DMS79 (cell line): ENCODE measurements at regions not wholly inside any gene's neighbourhood (a gene's known extent, or its start where the extent isn't known, plus 50 kb on each side); places are given as distances from the start of the nearest gene placed in this dataset.

Source experiments
- DNase-seq: peaks from one replicate; lab custom pipeline; 2025; lab: John Stamatoyannopoulos, UW

DNA sequence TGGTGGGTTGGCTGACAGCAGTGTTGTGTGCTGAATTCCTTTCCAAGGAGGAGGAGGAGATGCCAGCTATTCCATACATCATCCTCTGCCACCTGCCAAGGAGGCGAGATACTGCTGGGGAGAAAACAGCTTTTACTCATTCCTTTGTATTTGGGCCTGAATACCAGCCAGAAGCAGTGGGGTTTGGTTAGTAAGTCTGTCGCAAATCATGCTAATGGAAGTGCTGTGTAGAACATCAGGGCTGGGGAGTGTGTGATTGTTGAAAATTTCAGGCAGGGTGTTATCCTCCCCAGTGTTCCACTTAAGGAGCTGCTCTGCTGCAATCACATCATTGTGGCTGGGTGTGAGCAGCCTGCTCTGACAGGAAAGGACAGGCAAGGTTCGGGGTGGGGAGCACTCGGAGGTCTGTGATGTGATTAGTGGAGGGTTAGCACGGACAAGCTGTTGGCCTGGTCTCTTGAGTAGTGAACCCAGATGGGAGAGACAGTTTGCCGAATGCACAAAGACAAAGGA is 128.2 kb upstream of the DLX2 start:
- no peak for DNase-seq

DNA sequence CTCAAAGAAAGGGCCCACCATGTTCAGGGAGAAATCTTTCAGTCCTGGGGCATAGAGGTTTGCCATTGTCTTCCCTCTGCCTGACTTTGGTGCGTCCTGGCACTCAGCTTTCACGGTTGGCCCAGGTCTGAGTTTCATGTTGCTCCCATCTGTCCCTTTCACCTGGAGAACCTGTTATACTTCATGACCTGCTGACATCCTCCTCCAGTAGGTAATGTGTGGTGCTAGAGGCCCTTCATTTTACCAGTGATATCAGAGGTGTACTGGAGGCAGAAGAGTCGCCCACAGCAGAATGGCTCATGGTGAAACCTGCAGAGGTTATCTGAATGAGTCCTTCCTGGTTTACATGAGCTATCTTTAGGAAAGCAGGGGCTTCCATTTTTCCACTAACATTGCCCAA is 128.8 kb upstream of the DLX2 start:
- DNase-seq, result no peak

DNA sequence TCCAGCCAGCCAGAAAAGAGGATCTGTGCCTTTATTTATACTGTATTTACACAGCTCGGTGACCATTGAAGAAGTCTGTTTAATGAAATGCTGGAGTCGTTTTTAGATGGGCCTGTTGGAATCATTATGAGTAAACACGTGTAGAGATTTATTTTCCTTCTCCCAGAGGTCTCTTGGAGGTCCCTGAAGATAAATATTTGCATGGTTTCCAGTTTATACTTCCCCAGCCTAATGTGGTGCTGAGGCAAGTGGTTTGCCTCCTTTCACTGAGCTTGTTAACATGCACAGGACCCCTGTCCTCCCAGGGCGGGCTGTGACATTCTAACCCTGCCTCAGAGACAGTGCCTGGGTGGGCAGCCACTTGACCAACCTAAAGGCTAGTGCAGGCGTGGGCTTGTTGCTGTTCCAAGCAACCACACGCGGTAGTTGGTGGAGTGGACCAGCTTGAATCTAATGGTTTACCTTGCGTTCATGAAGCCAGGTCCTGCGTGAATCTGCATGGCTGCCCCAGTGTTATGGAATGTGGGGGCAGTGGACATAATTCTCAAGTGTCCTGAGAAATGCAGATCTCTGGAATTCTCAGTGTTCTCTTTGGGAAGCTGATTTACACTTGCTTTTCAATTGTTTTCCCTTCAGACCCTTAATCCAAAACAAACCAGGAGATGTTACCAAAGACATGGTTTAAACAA is 130.2 kb upstream of the DLX2 start:
- DNase-seq, result no peak

DNA sequence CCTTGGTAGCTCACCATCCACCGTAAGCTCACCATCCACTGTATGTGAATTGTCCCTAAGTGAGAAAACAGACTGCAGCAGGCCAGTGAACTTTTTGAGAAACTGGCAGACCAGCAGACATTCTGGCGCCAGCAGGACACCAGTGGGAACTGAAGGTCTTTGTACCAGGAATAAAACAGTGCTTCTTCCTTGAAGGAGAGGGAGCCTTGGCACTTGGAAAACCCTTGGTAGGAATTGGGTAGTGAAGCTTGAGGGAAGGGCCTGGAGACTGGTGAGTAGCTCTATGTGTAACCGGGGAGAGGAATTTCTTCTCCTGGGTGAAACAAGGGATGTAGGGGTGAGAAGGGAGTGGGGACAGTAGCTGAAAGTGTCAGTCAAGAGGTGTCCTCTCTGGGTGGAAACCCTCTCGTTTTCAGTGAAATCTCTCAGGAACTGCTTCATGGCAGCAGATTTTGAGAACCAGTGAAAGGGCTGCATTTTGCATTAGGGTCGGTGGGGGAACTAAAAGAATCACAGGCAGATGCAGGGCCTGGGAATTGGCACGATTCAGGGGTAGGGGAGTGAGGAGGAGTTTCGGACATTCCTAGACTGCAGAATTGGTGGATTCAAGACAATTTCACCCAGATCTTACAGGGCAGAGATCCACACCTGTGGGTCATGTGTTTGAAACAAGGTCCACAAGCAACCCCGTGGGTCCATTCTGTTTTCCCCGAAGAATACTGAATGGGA is 131.5 kb upstream of the DLX2 start:
- DNase-seq, result no peak

DNA sequence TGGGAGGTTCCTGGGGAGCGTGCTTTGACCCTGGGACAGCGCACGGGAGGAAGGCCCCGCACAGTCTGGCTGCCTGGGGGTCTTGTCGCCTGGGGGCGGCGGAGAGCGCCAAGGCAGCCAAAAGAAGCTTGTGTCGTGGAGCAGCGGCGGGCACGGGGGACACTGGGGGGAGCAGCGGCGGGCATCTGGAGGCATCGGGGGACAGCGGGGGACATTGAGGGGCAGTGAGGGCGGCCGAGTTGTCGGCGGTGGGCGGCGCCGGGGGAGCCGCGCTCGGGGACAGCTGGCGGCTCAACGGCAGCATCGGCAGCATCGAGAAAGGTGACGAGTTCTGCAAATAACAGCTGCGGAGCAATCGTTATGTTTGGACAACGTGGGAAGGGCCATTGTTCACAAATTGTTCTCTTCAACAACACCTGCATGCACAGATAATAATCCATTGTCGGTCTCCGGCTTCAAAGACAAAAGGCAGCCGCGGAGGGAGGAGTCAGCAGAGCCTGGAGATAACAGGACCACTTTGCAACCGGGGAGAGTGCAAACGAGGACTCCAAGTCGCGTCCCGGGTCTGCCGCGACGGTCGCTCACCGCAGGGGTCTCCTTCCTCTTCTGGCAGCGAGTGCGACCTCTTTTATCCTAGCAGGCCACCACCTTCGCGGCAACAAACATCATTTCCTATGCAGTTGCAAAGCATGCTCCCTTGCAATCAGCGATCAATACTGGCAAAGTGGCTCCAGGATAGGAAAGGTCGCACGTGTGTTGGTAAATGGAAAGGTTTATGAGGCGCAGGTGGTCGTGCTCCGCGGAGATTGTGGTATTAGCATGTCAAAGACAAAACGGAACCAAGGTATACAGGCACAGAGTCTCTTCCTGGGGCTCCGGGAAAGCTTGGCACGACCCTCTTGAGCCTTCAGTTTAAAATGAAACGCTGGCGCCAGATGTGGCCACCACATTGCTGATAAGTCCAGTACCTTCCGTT is 132.3 kb upstream of the DLX2 start:
- peak; percentile 24 for DNase-seq

DNA sequence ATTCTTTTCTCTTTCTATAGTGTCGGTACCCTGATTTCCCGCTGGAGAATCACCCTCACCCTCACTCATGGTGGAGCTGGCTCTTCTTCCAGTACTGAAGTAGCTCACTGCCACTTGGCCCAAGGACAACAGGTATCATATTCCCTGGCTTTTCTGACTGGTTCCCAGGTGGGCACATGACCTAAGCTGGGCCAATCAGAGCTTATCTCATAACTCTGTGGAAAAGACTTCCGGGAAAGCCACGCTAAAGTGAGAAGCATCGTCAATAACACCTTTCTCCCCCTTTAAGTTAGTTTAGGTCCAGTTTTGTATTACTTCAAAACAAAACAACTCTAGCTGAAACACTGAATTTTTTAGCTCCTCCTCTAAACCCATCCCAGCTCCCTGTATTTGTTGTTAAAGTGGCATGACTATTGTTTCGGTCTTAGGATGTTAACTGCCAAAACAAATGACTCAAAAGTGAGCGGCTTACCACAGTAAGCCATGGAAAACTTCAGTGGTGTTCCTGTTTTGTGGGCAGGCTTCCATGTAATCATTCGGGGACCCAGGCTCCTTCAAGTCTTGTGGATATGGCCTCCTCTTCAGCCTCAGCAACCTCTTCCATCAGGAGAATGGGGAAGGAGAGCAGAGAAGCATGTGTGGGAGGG is 137.4 kb upstream of the DLX2 start:
- no peak for DNase-seq

DNA sequence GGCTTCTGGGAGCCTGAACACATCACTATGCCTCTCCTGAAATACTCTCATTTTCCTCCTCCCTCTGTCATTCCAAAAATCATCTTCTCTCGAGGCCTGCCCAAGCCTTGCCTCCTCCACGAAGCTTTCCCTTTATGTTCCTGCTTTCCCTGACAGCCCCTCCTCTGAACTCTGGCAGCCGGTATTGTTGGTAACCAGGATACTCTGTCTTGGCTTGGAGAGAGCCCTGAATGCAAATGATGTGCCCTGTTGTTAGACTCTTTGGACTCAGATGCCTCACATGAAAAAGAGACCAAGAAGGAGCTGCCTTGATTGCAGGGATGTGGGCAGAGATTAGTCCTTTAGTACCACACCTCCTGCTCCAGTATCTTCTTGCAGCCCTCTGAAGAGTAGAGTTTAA is 138.5 kb upstream of the DLX2 start:
- no peak for DNase-seq

DNA sequence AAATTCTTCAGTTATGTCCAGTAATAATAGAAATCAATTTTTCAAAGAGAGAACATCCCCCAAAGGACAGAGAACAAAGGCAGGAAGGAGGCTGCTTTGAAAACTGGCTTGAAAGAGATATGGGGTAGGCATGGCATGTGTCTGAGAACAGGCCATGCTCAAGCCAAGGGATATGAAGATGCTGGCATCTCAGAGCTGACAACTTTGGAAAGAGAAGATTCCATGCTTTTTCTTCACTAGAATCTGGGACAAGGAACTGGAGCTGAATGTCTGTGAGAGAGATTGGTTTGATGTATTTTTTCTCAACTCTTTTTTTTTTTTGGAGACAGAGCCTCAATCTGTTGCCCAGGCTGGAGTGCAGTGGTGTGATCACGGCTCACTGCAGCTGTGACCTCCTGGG is 139.8 kb upstream of the DLX2 start:
- no peak for DNase-seq

DNA sequence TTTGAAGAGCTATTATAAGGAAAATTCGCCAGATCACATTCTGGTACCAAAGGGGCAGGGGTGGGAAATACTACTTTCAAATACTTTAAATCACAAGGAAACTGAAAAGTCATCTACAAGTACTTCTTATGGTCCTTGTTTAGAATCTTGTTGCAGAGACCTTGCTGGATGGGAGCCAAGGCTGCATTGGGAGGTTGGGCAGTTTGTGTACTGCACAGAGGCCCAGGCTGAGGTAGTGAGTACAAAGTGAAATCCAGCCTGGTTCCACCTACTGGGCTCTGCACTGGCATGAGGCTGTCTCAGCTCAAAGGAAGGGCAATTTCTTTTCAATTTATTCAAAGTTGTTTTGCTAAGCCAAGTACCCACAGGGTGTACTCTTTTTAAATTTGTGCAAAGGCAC is 140.3 kb upstream of the DLX2 start:
- DNase-seq, result peak; percentile 55

DNA sequence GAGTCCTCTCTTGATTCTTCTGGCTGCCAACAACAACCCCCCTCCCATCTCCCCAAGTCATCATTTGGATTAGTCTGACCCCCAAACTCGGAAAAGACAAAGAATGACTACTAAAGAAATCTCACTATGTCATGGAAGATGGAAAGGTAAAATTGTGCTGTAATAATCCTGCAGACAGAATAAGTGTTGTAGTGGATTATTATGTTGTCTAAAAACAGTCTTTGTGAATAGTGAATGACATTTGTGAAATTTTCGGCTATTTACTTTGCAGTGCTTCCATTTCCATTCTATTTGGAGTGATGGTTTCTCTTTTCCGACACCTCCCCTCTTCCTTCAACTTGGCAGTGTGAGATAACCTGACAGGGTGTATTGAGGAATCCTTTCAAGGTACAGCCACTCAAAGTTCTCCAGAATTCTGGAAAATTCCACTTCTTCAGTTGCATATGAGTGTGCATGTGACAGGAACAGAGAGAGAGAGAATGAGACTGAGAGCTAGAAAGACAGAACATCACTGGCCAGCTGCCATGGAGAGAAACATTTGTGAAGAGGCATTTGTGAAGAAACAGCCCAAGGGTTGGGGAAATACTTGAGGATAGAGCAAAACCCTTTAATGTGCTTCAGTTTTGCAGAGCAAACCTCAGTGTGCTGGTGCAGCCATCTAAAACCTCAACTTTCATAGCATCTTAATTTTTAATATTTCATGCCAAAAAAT is 141.9 kb upstream of the DLX2 start:
- peak; percentile 16 for DNase-seq

DNA sequence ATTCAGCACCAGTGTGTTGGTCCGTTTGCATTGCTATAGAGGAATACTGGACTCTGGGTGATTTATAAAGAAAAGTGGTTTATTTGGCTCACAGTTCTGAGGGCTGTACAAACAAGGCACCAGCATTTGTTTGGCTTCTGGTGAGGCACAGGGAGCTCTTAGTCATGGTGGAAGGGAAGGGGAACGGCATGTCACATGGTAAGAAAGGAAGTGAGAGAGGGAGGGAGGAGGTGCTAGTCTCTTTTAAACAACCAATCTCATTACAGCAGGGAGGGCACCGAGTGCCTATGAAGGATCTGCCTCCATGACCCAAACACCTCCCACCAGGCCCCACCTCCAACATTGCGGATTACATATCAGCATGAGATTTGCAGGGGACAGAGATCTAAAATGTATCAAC is 143.9 kb upstream of the DLX2 start:
- no peak for DNase-seq

DNA sequence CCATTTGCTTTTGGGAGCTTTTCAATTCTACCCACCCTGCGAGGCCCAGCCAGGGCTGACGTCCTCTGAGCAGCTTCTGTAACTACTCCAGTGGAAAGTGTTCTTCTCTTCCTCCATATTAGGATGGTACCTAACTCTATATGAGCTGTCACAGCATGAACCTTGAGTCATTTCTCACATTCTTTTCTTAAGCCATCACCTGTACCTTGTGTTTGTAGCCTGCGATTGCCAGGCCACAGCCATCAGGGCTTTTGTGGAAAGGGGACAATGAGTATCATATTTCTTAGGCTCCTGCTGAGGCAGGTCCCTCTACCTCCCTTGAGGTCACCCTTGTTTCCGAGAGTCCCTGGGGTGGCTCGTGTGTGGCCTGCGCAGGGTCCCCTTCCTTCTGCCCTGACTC is 144.5 kb upstream of the DLX2 start:
- DNase-seq, result no peak

DNA sequence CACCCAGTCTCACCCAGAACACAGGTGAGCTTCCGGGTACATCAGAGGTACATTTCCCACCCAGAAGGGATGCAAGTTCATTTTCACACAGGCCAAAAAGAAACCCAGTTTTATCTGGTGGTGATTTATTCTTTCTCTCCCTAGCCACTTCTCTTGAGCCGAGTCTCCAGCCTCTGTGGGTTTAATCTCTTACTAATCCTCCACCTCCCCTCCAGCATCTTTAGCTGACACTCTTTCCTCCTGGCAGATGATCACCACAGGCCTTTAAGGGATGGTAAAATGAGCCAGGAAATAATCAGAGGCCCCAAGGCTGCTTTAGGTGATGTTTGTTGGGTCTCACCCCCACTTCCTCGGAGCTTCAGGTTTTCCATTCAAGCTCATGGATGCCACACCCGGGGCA is 145.7 kb upstream of the DLX2 start:
- no peak for DNase-seq

DNA sequence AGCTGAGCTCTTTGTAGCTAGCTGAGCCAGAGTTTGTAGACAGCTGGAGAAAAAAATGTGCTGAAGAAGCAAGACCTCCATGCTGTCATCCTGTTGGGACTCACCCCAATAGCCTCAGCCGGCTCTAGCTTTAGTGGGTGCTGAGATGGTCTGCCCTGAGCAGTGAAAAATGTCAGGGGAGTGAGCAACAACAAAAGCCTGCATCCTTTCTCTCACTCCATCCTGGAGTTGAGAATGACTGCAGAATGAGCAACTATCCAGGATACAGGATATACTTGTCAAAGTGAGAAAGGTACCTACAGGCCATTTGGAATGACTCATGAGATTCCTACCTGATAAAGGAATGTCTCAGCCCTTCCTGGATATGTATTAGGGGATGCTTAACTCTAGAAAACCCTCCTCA is 146.1 kb upstream of the DLX2 start:
- DNase-seq, result no peak

DNA sequence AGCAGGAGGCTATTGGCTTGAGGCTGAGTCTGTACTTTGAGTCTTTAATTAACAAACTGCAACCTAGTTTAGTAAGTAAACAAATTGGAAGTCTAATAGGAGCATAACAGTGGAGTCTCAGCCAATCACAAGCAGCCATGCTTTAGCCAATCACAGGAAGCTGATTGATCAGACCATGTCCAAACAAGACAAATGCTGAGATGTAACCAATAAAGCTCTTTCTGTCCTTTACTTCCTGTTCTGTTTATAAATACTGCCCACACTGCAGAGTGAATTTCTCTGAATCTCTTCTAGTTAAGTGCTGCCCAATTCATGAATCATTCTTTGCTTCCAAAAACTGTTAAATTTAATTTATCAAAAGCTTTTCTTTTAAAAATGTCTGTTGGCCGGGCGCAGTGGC is 146.6 kb upstream of the DLX2 start:
- DNase-seq, result no peak

DNA sequence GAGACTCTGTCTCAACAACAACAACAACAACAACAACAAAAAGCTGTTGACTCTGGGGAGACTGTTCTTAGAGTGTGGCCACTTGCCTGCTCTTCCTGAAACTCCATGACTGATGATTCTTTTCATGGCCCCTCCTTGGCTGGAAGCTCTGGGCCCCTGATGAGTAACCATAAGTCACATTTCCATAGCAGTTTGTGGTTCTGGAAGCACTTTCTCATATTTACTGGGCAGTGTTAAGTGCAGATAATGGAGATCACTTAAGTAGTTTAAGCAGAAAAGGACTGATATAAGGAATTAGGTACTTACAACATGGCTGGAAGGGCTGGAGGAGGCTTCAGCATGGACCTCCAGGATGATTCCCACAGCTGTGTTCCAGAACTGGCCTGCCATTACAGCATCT is 147.3 kb upstream of the DLX2 start:
- no peak for DNase-seq

DNA sequence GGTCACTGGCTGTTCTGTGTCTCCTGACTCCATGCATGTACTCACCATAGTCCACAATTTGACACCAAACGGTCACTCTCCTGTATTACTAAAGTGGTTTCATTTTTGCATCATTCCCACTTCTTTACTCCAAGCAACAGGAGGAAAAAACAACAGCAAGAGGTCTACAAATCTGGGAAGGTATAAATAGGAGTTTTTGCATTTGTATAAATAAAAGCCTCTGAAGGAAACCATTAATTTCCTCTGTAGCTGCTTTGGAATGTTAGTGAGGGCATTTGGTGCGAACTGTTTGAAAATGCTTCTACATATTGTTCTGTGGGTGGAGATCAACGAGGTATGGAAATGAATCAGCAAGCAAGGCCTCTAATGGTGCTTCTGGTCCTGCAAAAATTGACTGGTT is 148.5 kb upstream of the DLX2 start:
- DNase-seq, result no peak

DNA sequence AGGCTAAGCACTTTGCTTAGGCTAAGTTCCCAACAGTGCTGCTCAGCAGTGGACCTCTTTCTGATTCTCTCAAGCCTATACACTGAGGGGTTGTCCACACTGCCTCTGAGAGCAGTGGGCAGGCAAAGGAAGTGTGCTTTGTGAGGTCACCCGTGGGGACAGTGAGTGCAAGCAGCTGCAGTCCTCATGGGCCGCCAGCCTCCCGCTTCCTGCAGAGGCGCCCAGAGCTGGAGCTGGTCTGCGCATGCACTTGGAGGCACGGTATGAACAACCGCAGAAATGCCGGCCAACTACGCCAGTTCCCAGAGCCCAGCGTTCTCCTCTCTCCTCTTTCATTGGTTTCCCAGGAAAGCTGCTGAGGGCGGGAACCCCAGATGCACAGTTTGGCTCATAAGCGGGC is 149.5 kb upstream of the DLX2 start:
- DNase-seq, result no peak

DNA sequence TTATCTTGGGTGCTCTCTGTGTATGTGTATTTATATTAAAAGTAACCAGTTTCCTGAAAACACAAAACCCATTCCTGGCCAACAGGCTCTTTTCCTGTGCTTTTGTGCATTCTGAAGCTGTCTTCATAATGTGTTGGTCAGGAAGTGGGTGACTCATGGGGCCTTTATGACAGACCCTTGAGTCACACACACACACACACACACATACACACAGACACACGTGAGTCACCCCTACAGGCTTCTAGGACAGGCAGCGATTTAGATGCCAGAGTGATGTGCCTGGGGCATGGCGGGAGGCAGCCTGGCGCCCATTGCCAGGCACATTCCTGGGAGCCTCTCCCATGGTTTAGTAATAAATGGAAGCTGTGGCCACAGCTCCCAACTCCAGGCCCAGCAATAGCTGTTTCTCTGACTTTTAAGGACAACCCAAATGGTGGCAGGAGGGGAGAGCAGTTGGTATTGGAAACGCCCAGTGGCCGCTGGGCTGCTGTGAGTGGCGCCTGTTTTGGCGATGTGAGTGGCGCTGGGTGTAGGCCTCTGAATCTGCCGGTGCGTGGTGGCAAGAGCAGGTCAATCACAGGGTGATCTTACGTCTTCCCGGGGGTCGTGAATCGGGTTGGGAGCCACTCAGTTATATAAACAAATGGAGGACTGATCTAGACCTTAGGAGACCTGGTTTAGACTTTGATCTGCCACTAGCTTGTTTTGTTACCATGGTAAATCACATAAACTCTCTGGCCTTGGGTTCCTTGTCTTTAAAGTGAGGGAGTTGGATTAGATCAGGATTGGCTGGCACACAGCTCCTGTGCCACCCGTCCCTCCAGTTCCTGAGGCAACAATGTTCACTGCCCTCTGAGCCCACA is 150.7 kb upstream of the DLX2 start:
- no peak for DNase-seq

DNA sequence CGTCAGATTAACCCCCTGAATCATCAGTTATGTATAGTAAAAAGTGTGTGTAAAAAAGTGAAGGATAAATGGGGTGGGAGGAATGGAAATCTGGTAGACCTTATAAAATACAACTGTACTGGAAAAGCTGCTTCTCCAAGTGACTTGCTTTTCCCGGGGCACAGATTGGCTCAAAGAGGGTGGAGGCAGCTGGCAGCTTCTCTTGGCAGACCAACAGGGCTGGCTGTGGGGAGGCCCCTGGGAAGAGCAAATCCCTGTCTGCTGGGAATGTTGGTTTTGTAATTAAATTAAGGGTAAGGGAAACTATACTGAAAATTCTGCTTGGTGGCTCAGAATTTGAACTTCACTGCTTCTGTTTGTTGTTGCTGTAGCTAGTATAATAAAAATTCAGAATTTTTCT is 154.2 kb upstream of the DLX2 start:
- DNase-seq, result no peak
